ENCODE measurements at regions not wholly inside any gene's neighbourhood (a gene's known extent, or its start where the extent isn't known, plus 50 kb on each side); places are given as distances from the start of the nearest gene placed in this dataset.

DNA sequence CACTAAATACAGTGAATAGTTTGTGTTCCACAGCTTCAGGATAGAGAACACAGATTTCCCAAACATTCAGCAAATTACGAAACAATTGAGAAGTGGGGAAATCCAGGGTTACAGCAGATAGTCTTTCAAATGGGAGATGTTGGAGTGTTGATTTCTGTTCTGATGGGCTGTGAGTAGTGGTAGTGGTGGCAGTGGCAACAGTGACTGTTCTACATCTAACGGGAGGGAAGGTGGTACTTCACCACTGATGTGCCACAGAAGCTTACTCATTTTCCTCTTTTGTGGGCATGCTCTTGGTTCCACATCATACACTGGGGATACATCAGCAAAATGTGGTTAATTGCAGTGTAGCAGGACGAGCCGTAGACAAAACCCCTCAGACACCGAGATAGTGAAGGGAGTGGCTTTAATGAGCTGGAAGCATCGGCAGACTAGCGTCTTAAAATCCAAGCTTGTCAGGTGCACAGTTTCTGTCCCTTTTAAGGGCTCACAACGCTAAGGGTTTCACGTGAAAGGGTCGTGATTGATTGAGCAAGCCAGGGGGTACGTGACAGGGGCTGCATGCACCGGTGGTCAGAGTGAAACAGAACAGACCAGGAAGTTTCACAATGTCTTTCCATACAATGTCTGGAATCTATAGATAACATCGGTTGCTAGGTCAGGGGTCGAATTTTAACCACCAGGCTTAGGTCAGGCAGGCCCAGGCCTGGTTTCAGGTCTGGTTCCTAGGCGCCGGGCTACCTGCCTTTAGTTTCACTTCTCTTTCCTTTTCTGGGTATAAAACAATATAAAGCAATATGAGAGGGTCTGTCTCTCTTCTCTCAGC, 330.6 kb upstream of the FBXO33 start (continued):
- TF ChIP-seq ZBTB37 (CRISPR knock-in tag; IDR thresholded peaks at IDR 0.05) (peak; percentile 72; the same call in 1 of the 2 replicates), TOE1 (CRISPR knock-in tag; IDR thresholded peaks at IDR 0.05) (no peak), CBX1 (IDR thresholded peaks at IDR 0.05; ENCODE audit: low read depth) (peak; percentile 73), SCMH1 (CRISPR knock-in tag; IDR thresholded peaks at IDR 0.05; ENCODE audit: borderline replicate concordance) (peak; percentile 76; the same call in 1 of the 2 replicates), CEBPG (CRISPR knock-in tag; IDR thresholded peaks at IDR 0.05) (peak; percentile 98), ZNF546 (CRISPR knock-in tag; conservative IDR thresholded peaks at IDR 0.05) (peak; percentile 94), ZNF451 (CRISPR knock-in tag; IDR thresholded peaks at IDR 0.05) (peak; percentile 97), KDM5B (CRISPR knock-in tag; IDR thresholded peaks at IDR 0.05; ENCODE audit: borderline replicate concordance) (peak; percentile 99), RXRA (CRISPR knock-in tag; IDR thresholded peaks at IDR 0.05) (no peak; the same call in 1 of the 2 replicates), ZNF441 (CRISPR knock-in tag; IDR thresholded peaks at IDR 0.05; ENCODE audit: borderline replicate concordance) (peak; percentile 83), ZNF337 (CRISPR knock-in tag; IDR thresholded peaks at IDR 0.05; ENCODE audit: borderline replicate concordance, low read depth) (peak; percentile 62; the same call in 1 of the 2 replicates), HNRNPL (IDR thresholded peaks at IDR 0.05; ENCODE audit: low read depth, low read length) (no peak), TCF7 (IDR thresholded peaks at IDR 0.05; ENCODE audit: low read depth) (peak; percentile 58; the same call in 1 of the 2 replicates), KDM4B (CRISPR knock-in tag; IDR thresholded peaks at IDR 0.05) (0 out of 2 replicates have a peak, but pooled peaks have one; percentile 50), DPF2 (CRISPR knock-in tag; IDR thresholded peaks at IDR 0.05; ENCODE audit: borderline replicate concordance, low read depth) (peak; percentile 94), ZNF576 (CRISPR knock-in tag; IDR thresholded peaks at IDR 0.05) (peak; percentile 90; the same call in 1 of the 2 replicates), PHF21A (CRISPR knock-in tag; IDR thresholded peaks at IDR 0.05) (peak; percentile 96), ZNF280D (CRISPR knock-in tag; IDR thresholded peaks at IDR 0.05) (peak; percentile 97; the same call in 1 of the 2 replicates), SMAD1 (CRISPR knock-in tag; IDR thresholded peaks at IDR 0.05; ENCODE audit: borderline replicate concordance, low read depth) (peak; percentile 79; the same call in 1 of the 2 replicates)
- TF ChIP-seq, protein P1, sequence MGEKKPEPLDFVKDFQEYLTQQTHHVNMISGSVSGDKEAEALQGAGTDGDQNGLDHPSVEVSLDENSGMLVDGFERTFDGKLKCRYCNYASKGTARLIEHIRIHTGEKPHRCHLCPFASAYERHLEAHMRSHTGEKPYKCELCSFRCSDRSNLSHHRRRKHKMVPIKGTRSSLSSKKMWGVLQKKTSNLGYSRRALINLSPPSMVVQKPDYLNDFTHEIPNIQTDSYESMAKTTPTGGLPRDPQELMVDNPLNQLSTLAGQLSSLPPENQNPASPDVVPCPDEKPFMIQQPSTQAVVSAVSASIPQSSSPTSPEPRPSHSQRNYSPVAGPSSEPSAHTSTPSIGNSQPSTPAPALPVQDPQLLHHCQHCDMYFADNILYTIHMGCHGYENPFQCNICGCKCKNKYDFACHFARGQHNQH (CRISPR knock-in tag; IDR thresholded peaks at IDR 0.05) = peak; percentile 84
- TF ChIP-seq, protein P2, sequence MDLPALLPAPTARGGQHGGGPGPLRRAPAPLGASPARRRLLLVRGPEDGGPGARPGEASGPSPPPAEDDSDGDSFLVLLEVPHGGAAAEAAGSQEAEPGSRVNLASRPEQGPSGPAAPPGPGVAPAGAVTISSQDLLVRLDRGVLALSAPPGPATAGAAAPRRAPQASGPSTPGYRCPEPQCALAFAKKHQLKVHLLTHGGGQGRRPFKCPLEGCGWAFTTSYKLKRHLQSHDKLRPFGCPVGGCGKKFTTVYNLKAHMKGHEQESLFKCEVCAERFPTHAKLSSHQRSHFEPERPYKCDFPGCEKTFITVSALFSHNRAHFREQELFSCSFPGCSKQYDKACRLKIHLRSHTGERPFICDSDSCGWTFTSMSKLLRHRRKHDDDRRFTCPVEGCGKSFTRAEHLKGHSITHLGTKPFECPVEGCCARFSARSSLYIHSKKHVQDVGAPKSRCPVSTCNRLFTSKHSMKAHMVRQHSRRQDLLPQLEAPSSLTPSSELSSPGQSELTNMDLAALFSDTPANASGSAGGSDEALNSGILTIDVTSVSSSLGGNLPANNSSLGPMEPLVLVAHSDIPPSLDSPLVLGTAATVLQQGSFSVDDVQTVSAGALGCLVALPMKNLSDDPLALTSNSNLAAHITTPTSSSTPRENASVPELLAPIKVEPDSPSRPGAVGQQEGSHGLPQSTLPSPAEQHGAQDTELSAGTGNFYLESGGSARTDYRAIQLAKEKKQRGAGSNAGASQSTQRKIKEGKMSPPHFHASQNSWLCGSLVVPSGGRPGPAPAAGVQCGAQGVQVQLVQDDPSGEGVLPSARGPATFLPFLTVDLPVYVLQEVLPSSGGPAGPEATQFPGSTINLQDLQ (CRISPR knock-in tag; IDR thresholded peaks at IDR 0.05) = peak; percentile 78; the same call in 1 of the 2 replicates

Data from HepG2 (cell line).